ENCODE measurements at regions not wholly inside any gene's neighbourhood (a gene's known extent, or its start where the extent isn't known, plus 50 kb on each side); places are given as distances from the start of the nearest gene placed in this dataset.

DNA sequence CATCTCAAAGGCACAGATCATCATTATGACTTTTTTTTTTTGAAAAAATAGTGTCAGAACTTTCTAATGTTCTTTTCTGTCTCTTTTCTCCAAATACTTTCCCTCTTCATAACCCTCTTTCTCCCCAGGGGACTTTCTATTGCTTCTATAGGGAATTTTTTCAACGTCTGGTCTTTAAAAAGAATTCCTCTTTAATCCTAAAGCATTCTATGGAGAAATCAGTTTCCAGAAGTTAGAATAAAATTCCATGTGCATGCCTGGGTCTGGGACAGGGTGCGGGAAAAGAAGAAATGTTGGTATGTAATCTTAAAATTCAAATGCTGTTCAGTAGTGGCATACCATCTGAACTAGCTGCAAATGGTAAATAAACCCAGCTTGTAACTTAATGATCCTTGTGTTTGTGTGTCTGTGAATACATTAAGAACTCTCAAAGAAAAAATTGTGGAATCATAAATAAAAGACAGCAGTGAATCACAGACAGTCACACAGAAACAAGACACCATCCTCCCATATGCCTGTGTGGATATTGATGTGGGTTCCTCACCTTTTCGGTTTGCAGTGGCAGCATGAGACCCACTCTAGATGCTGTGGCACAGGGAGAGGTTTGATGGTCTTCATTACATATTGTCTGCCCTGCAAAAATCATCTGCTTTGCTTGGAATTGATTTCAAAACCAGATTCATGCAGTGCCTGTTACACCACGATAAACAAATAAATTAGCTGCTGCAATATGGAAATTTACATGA lies 374.7 kb upstream of the NRP1 start:
- TF ChIP-seq, protein P1, sequence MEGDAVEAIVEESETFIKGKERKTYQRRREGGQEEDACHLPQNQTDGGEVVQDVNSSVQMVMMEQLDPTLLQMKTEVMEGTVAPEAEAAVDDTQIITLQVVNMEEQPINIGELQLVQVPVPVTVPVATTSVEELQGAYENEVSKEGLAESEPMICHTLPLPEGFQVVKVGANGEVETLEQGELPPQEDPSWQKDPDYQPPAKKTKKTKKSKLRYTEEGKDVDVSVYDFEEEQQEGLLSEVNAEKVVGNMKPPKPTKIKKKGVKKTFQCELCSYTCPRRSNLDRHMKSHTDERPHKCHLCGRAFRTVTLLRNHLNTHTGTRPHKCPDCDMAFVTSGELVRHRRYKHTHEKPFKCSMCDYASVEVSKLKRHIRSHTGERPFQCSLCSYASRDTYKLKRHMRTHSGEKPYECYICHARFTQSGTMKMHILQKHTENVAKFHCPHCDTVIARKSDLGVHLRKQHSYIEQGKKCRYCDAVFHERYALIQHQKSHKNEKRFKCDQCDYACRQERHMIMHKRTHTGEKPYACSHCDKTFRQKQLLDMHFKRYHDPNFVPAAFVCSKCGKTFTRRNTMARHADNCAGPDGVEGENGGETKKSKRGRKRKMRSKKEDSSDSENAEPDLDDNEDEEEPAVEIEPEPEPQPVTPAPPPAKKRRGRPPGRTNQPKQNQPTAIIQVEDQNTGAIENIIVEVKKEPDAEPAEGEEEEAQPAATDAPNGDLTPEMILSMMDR (IDR thresholded peaks at IDR 0.05): no peak
- no peak for TF ChIP-seq EZH2 (IDR thresholded peaks at IDR 0.05; ENCODE audit: borderline replicate concordance, insufficient read depth, low read depth, low read length, poor library complexity, severe bottlenecking)

All from B cell (primary cell).